HEK293T (cell line): ENCODE measurements at regions not wholly inside any gene's neighbourhood (a gene's known extent, or its start where the extent isn't known, plus 50 kb on each side); places are given as distances from the start of the nearest gene placed in this dataset.

Source experiments
- HDGF ChIP-seq: fragments of 450-650 bp; IDR thresholded peaks from 2 replicates; pipeline ENCODE4 v1.6.1; 2017; ENCODE audit warnings: antibody characterized with exemption, borderline replicate concordance
- NFRKB ChIP-seq: fragments of 450-650 bp; IDR thresholded peaks from 2 replicates; pipeline ENCODE4 v1.6.1; 2016; ENCODE audit warnings: mild to moderate bottlenecking, moderate library complexity
- SP1 ChIP-seq: fragments of 450-650 bp; IDR thresholded peaks from 2 replicates; pipeline ENCODE4 v1.6.1; 2017
- SUZ12 ChIP-seq: fragments of 450-650 bp; IDR thresholded peaks from 2 replicates; pipeline ENCODE4 v1.6.1; 2016; ENCODE audit warnings: mild to moderate bottlenecking

- TF ChIP-seq NFRKB (no peak), HDGF (no peak), SP1 (no peak), SUZ12 (no peak)
Observed at GRCh38 chr5:144731786-144732185, 561.1 kb downstream of the KCTD16 start.
